ENCODE measurements at regions not wholly inside any gene's neighbourhood (a gene's known extent, or its start where the extent isn't known, plus 50 kb on each side); places are given as distances from the start of the nearest gene placed in this dataset.

GRCh38 chr13:80727321-80727975, 386.5 kb upstream of the SPRY2 start:
- no peak for TF ChIP-seq POLR2AphosphoS5 (IDR thresholded peaks at IDR 0.05)
- TF ChIP-seq, protein P1, sequence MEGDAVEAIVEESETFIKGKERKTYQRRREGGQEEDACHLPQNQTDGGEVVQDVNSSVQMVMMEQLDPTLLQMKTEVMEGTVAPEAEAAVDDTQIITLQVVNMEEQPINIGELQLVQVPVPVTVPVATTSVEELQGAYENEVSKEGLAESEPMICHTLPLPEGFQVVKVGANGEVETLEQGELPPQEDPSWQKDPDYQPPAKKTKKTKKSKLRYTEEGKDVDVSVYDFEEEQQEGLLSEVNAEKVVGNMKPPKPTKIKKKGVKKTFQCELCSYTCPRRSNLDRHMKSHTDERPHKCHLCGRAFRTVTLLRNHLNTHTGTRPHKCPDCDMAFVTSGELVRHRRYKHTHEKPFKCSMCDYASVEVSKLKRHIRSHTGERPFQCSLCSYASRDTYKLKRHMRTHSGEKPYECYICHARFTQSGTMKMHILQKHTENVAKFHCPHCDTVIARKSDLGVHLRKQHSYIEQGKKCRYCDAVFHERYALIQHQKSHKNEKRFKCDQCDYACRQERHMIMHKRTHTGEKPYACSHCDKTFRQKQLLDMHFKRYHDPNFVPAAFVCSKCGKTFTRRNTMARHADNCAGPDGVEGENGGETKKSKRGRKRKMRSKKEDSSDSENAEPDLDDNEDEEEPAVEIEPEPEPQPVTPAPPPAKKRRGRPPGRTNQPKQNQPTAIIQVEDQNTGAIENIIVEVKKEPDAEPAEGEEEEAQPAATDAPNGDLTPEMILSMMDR (IDR thresholded peaks at IDR 0.05), result no peak
- no peak for TF ChIP-seq EP300 (IDR thresholded peaks at IDR 0.05)

Data from upper lobe of left lung (tissue), 4 donors.